Epithelial cell of prostate (primary cell): ENCODE measurements at regions not wholly inside any gene's neighbourhood (a gene's known extent, or its start where the extent isn't known, plus 50 kb on each side); places are given as distances from the start of the nearest gene placed in this dataset.
"Not testable (repeated sequence)": the region's sequence is repeated elsewhere in the genome, so short reads cannot be mapped to it uniquely, and the experiment has no call there.

Source experiments
- DNase-seq: peaks from one replicate; pipeline ENCODE4 v3.0.0-alpha.2; 2011; ENCODE audit warnings: low read depth, low spot score
- H3K27ac ChIP-seq: fragments of 450-650 bp; 2 replicates; pipeline ENCODE4 v1.5.1; 2017; ENCODE audit warnings: mild to moderate bottlenecking

- no peak overlapping the region for H3K27ac ChIP-seq
- no peak for DNase-seq
Measured at GRCh38 chr5:82959466-82959865, 117.7 kb downstream of the TMEM167A start.

- no peak for DNase-seq
- H3K27ac ChIP-seq = no peak overlapping the region
Measured at GRCh38 chr5:82956600-82956999, 120.6 kb downstream of the TMEM167A start.

- no peak overlapping the region for H3K27ac ChIP-seq
- DNase-seq = no peak
Measured at GRCh38 chr5:82952326-82952725, 124.9 kb downstream of the TMEM167A start.

GRCh38 chr5:82944267-82944666 is 132.9 kb downstream of the TMEM167A start:
- not testable (repeated sequence) for H3K27ac ChIP-seq, DNase-seq

- no peak for DNase-seq
- no peak overlapping the region for H3K27ac ChIP-seq
Measured at GRCh38 chr5:82942083-82942881, 134.9 kb downstream of the TMEM167A start.

GRCh38 chr5:82938901-82939725 is 138.1 kb downstream of the TMEM167A start:
- no peak for DNase-seq
- H3K27ac ChIP-seq = no peak overlapping the region

GRCh38 chr5:82932473-82933220 is 144.5 kb downstream of the TMEM167A start:
- not testable (repeated sequence) for DNase-seq, H3K27ac ChIP-seq

GRCh38 chr5:82931110-82931509 is 146.1 kb downstream of the TMEM167A start:
- peak; percentile 31 for DNase-seq
- H3K27ac ChIP-seq = no peak overlapping the region

GRCh38 chr5:82925061-82925411 is 152.2 kb downstream of the TMEM167A start:
- no peak for DNase-seq
- H3K27ac ChIP-seq = no peak overlapping the region

- no peak for DNase-seq
- no peak overlapping the region for H3K27ac ChIP-seq
Measured at GRCh38 chr5:82924226-82925060, 152.8 kb downstream of the TMEM167A start.

GRCh38 chr5:82922086-82922734 is 155.0 kb downstream of the TMEM167A start:
- no peak for DNase-seq

GRCh38 chr5:82918311-82919031 is 158.7 kb downstream of the TMEM167A start:
- H3K27ac ChIP-seq = no peak overlapping the region
- DNase-seq = no peak

More at GRCh38 chr5:82922086-82922734, 155.0 kb downstream of the TMEM167A start:
- no peak overlapping the region for H3K27ac ChIP-seq

- DNase-seq = no peak
- no peak overlapping the region for H3K27ac ChIP-seq
Measured at GRCh38 chr5:82917584-82917983, 159.6 kb downstream of the TMEM167A start.

GRCh38 chr5:82913971-82914370 is 163.2 kb downstream of the TMEM167A start:
- no peak overlapping the region for H3K27ac ChIP-seq
- no peak for DNase-seq

- no peak for DNase-seq
- H3K27ac ChIP-seq = no peak overlapping the region
Measured at GRCh38 chr5:82912462-82912861, 164.7 kb downstream of the TMEM167A start.

- no peak overlapping the region for H3K27ac ChIP-seq
- DNase-seq = no peak
Measured at GRCh38 chr5:82911910-82912309, 165.3 kb downstream of the TMEM167A start.

GRCh38 chr5:82910905-82911304 is 166.3 kb downstream of the TMEM167A start:
- no peak for DNase-seq
- no peak overlapping the region for H3K27ac ChIP-seq

- no peak for DNase-seq
- H3K27ac ChIP-seq = no peak overlapping the region
Measured at GRCh38 chr5:82910491-82910890, 166.7 kb downstream of the TMEM167A start.

GRCh38 chr5:82909771-82910170 is 167.4 kb downstream of the TMEM167A start:
- DNase-seq = no peak
- H3K27ac ChIP-seq = no peak overlapping the region
